ENCODE measurements at regions not wholly inside any gene's neighbourhood (a gene's known extent, or its start where the extent isn't known, plus 50 kb on each side); places are given as distances from the start of the nearest gene placed in this dataset.

DNA sequence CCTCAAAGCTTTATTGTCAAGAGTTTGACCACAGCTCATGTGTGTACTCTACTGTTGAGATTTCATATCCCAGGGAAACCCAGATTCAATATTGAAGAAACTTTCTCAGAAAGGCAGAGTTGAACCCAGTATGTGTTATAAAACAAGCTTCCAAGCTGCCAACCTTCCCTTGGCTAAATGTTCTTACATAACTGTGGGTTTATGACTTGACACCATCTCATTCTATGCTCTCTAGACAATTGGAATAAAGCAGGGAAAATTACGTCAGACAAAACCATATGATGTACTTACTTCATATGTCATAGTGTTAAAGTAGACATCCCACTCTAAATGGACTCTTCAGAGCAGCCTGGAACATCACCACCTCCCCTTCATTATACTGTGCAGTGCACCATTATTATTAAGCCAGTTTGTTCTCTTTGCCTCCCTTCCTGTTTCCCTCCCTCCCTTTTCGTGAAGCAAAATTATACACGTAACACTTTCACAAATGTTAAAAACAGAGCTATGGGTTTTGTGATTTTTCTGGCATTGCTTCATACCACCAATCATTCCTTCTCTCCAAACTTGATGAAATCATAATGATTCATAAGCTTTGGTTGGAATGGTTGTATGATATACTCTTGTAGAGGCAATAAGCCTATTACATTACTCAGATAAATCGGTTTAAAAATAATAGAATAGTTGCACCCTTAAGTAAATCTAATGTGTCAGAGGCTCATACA is 507.2 kb downstream of the LTN1 start:
- TF ChIP-seq LEF1 (IDR thresholded peaks at IDR 0.05; ENCODE audit: borderline replicate concordance) (no peak), FOXM1 (IDR thresholded peaks at IDR 0.05; ENCODE audit: borderline replicate concordance) (no peak), ARNT (IDR thresholded peaks at IDR 0.05) (no peak), ZNF384 (IDR thresholded peaks at IDR 0.05) (no peak), NFRKB (IDR thresholded peaks at IDR 0.05) (no peak), TARDBP (IDR thresholded peaks at IDR 0.05) (no peak), SUZ12 (IDR thresholded peaks at IDR 0.05) (no peak), HDGF (IDR thresholded peaks at IDR 0.05; ENCODE audit: borderline replicate concordance) (no peak)
- TF ChIP-seq, protein P1, sequence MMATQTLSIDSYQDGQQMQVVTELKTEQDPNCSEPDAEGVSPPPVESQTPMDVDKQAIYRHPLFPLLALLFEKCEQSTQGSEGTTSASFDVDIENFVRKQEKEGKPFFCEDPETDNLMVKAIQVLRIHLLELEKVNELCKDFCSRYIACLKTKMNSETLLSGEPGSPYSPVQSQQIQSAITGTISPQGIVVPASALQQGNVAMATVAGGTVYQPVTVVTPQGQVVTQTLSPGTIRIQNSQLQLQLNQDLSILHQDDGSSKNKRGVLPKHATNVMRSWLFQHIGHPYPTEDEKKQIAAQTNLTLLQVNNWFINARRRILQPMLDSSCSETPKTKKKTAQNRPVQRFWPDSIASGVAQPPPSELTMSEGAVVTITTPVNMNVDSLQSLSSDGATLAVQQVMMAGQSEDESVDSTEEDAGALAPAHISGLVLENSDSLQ (IDR thresholded peaks at IDR 0.05): no peak

Measured in HEK293T (cell line).